ENCODE measurements at regions not wholly inside any gene's neighbourhood (a gene's known extent, or its start where the extent isn't known, plus 50 kb on each side); places are given as distances from the start of the nearest gene placed in this dataset.

GRCh38 chr5:7018198-7018597 lies 305.0 kb downstream of the TENT4A start:
- no peak for DNase-seq (ENCODE audit: low read depth, low spot score)
- in situ Hi-C loops (cut with HindIII; ENCODE audit: low pct_unique_long_range_greater_than_20kb, low sequenced_read_pairs) = no loop called here

- DNase-seq (ENCODE audit: low read depth, low spot score) = no peak
- in situ Hi-C loops (cut with HindIII; ENCODE audit: low pct_unique_long_range_greater_than_20kb, low sequenced_read_pairs) = no loop called here
Observed at GRCh38 chr5:7018601-7019000, 305.4 kb downstream of the TENT4A start.

GRCh38 chr5:7036192-7036835 lies 323.1 kb downstream of the TENT4A start:
- DNase-seq (ENCODE audit: low read depth, low spot score) = no peak
- in situ Hi-C loops (cut with HindIII; ENCODE audit: low pct_unique_long_range_greater_than_20kb, low sequenced_read_pairs) = no loop called here

- in situ Hi-C loops (cut with HindIII; ENCODE audit: low pct_unique_long_range_greater_than_20kb, low sequenced_read_pairs) = no loop called here
- no peak for DNase-seq (ENCODE audit: low read depth, low spot score)
Observed at GRCh38 chr5:7039074-7039473, 325.8 kb downstream of the TENT4A start.

- in situ Hi-C loops (cut with HindIII; ENCODE audit: low pct_unique_long_range_greater_than_20kb, low sequenced_read_pairs) = no loop called here
- DNase-seq (ENCODE audit: low read depth, low spot score) = no peak
Observed at GRCh38 chr5:7040111-7040510, 326.9 kb downstream of the TENT4A start.

GRCh38 chr5:7043797-7044196 lies 330.6 kb downstream of the TENT4A start:
- no peak for DNase-seq (ENCODE audit: low read depth, low spot score)
- in situ Hi-C loops (cut with HindIII; ENCODE audit: low pct_unique_long_range_greater_than_20kb, low sequenced_read_pairs) = no loop called here

GRCh38 chr5:7047511-7048261 lies 334.5 kb downstream of the TENT4A start:
- DNase-seq (ENCODE audit: low read depth, low spot score) = no peak
- in situ Hi-C loops (cut with HindIII; ENCODE audit: low pct_unique_long_range_greater_than_20kb, low sequenced_read_pairs) = no loop called here

- DNase-seq (ENCODE audit: low read depth, low spot score) = no peak
- in situ Hi-C loops (cut with HindIII; ENCODE audit: low pct_unique_long_range_greater_than_20kb, low sequenced_read_pairs) = no loop called here
Observed at GRCh38 chr5:7050986-7051385, 337.8 kb downstream of the TENT4A start.

- in situ Hi-C loops (cut with HindIII; ENCODE audit: low pct_unique_long_range_greater_than_20kb, low sequenced_read_pairs) = no loop called here
- DNase-seq (ENCODE audit: low read depth, low spot score) = no peak
Observed at GRCh38 chr5:7053125-7053524, 339.9 kb downstream of the TENT4A start.

- DNase-seq (ENCODE audit: low read depth, low spot score) = no peak
- in situ Hi-C loops (cut with HindIII; ENCODE audit: low pct_unique_long_range_greater_than_20kb, low sequenced_read_pairs) = no loop called here
Observed at GRCh38 chr5:7053528-7054209, 340.4 kb downstream of the TENT4A start.

- in situ Hi-C loops (cut with HindIII; ENCODE audit: low pct_unique_long_range_greater_than_20kb, low sequenced_read_pairs) = no loop called here
- no peak for DNase-seq (ENCODE audit: low read depth, low spot score)
Observed at GRCh38 chr5:7066471-7067235, 329.3 kb upstream of the ADCY2 start.

- no peak for DNase-seq (ENCODE audit: low read depth, low spot score)
- in situ Hi-C loops (cut with HindIII; ENCODE audit: low pct_unique_long_range_greater_than_20kb, low sequenced_read_pairs) = no loop called here
Observed at GRCh38 chr5:7068156-7068555, 327.8 kb upstream of the ADCY2 start.

- DNase-seq (ENCODE audit: low read depth, low spot score) = no peak
- in situ Hi-C loops (cut with HindIII; ENCODE audit: low pct_unique_long_range_greater_than_20kb, low sequenced_read_pairs) = no loop called here
Observed at GRCh38 chr5:7068899-7069298, 327.0 kb upstream of the ADCY2 start.

- in situ Hi-C loops (cut with HindIII; ENCODE audit: low pct_unique_long_range_greater_than_20kb, low sequenced_read_pairs) = no loop called here
Observed at GRCh38 chr5:7072188-7072587, 323.8 kb upstream of the ADCY2 start.

GRCh38 chr5:7073666-7074065 lies 322.3 kb upstream of the ADCY2 start:
- no peak for DNase-seq (ENCODE audit: low read depth, low spot score)
- in situ Hi-C loops (cut with HindIII; ENCODE audit: low pct_unique_long_range_greater_than_20kb, low sequenced_read_pairs) = no loop called here

More at GRCh38 chr5:7072188-7072587, 323.8 kb upstream of the ADCY2 start:
- no peak for DNase-seq (ENCODE audit: low read depth, low spot score)

GRCh38 chr5:7074176-7074575 lies 321.8 kb upstream of the ADCY2 start:
- in situ Hi-C loops (cut with HindIII; ENCODE audit: low pct_unique_long_range_greater_than_20kb, low sequenced_read_pairs) = no loop called here
- peak; percentile 37 for DNase-seq (ENCODE audit: low read depth, low spot score)

GRCh38 chr5:7075470-7075869 lies 320.5 kb upstream of the ADCY2 start:
- DNase-seq (ENCODE audit: low read depth, low spot score) = no peak
- in situ Hi-C loops (cut with HindIII; ENCODE audit: low pct_unique_long_range_greater_than_20kb, low sequenced_read_pairs) = no loop called here

GRCh38 chr5:7078101-7078500 lies 317.8 kb upstream of the ADCY2 start:
- DNase-seq (ENCODE audit: low read depth, low spot score) = no peak
- in situ Hi-C loops (cut with HindIII; ENCODE audit: low pct_unique_long_range_greater_than_20kb, low sequenced_read_pairs) = no loop called here

All from SK-MEL-5 (cell line).